GM18858 (cell line): ENCODE measurements at regions not wholly inside any gene's neighbourhood (a gene's known extent, or its start where the extent isn't known, plus 50 kb on each side); places are given as distances from the start of the nearest gene placed in this dataset.
"Not testable (repeated sequence)": the region's sequence is repeated elsewhere in the genome, so short reads cannot be mapped to it uniquely, and the experiment has no call there.

Experiments used
- ATAC-seq: cut with Tn5 transposase; IDR thresholded peaks from one replicate; pipeline ENCODE4 v1.9.1; 2021; ENCODE audit not compliant: unreplicated experiment

DNA sequence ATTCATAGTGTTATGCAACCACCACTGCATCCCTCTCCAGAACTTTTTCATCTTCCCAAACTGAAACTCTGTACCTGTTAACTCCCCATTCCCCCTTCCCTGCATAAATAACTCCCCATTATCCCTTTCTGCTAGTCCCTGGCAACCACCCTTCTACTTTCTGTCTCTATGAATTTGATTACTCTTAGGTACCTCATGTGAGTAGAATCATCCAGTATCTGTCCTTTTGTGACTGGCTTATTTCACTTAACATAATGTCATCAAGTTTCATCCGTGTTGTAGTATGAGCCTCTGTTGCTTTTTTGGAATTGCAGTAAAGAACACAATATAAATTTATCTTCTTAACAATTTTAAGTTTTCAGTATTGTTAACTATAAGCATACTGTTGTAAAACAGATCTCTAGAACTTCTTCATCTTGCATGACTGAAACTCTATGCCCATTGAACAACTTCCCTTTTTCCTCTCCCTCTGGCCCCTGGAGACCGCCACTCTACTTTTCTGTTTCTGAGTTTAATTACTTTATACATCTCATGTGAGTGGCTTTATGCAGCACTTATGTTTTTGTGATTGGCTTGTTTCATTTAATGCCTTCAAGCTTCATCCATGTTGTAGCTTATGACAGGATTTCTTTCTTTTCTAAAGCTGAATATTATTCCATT is 87.3 kb upstream of the ABCC4 start:
- peak; percentile 44 for ATAC-seq

DNA sequence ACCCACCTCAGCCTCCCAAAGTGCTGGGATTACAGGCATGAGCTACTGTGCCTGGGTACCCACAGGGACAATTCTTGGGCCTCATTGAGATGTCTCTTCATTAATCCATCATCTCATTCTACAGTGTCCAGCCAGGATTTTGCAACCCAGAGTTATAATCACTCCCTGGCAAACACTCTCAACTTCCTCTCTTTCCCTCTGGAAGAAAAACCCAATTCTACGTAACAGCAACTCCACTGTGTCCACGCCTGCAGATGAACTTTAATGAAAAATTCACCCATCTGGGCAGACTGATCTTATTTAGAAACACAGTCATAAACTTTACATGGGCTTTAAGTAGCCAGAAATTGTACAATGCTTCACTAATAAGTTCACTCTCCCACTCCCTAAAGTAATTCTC is 90.1 kb upstream of the ABCC4 start:
- ATAC-seq: no peak

DNA sequence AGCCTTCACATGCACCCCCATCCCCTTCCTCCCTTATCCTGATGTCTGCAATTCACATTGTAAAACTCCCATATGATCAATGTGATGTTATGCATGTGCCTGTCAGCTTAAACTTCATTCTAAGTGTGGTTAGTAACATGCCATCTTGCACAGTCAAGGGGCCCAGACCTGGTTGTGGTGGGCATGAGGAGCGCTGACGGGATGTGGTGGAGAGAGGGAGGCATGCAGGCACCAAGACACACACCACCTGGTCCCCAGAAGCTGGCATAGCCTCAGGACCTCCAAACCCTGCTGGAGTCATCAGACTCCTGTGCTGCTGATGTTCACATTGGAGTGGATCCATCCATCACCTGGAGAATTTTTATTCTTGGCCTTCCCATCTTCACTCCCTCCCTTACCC is 90.5 kb upstream of the ABCC4 start:
- ATAC-seq: no peak

- no peak for ATAC-seq
These were observed 91.3 kb upstream of the ABCC4 start for GRCh38 chr13:95392597-95392996.

DNA sequence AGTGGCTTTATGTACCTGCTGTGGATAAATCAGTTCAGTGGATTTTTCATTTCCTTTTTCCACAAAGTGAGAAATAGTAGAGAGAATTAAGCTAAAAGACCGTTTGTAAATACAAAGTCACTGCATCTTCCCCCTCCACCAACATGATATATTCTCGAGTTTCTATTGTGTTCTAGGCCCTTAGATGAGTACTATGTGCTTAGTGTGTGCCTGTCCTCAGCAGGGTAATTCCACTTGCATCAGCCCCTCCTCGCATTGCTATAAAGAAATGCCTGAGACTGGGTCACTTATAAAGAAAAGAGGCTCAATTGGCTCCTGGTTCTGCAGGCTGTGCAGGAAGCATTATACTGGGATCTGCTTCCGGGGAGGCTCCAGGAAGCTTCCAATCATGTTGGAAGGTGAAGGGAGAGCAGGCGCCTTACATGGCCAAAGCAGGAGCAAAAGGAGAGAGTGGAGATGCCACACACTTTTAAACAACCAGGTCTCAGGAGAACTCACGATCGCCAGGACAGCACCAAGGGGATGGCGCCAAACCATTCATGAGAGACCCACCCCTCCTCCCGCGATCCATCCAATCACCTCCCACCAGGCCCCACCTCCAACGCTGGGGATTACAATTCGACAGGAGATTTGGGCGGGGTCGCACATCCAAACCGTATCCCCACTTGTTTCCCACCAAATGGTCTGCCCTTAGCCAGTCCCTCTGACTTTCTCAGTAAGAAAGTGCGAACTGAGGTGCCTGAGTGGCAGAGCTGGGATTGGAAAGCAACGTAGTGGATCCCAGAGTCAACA is 102.3 kb upstream of the ABCC4 start:
- ATAC-seq: no peak

GRCh38 chr13:95404141-95404882 is 103.1 kb upstream of the ABCC4 start:
- ATAC-seq: peak; percentile 82

DNA sequence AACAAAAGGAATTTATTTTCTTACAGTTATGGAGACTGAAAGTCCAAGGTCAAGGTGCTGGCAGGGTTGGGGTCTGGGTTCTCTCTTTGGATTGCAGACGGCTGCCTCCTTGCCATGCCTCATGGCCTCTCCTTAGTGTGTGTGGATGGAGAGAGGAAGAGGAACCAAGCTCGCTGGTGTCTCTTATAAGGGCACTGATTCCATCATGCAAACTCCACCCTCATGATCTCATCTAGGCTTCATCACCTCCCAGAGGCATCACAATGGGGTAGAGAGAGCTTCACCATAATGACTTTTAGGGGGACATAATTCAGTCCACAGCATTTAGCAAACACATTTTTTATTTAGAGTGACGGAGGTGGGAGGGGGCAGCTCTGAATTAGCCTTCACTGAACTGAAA is 104.9 kb upstream of the ABCC4 start:
- ATAC-seq: no peak

GRCh38 chr13:95411428-95412040 is 110.3 kb upstream of the ABCC4 start:
- ATAC-seq: no peak

DNA sequence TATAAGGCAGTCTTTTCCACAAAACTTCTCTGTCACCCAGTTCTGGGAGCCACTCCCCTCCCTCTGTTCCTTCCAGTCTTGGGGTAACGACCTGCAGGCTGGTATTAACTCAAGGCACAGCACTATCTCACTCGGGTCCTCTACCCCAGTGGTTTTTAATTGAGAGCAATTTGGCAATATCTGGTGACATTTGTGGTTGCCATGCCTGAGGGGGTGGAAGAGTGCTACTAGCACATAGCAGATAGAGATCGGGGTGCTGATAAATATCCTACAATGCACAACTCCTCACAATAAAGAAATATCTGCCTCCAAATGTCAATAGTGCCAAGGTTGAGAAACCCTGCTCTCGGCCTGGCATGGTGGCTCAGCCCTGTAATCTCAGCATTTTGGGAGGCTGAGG is 117.7 kb upstream of the ABCC4 start:
- no peak for ATAC-seq

GRCh38 chr13:95420501-95420900 is 119.2 kb upstream of the ABCC4 start:
- peak; percentile 68 for ATAC-seq

GRCh38 chr13:95426631-95427030 is 125.4 kb upstream of the ABCC4 start:
- no peak for ATAC-seq

DNA sequence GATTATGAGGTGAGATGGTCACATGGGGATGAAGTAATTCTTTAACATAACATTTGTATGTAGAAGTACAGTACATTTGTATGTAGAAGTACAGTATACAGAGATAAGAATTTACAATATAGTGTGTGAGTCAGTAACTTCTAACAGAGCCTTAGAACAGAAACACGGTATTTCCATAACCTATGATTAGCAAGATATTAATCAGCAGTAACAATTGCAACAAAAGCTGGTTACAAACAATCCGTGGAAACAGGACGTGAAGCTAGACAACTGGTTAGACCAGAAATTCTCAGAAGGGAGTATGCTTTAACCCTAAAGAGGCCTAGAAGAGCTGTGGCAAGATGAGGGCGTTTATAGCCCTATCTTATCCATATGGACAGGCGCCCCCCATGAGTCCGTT is 122.0 kb upstream of the CLDN10 start:
- not testable (repeated sequence) for ATAC-seq

DNA sequence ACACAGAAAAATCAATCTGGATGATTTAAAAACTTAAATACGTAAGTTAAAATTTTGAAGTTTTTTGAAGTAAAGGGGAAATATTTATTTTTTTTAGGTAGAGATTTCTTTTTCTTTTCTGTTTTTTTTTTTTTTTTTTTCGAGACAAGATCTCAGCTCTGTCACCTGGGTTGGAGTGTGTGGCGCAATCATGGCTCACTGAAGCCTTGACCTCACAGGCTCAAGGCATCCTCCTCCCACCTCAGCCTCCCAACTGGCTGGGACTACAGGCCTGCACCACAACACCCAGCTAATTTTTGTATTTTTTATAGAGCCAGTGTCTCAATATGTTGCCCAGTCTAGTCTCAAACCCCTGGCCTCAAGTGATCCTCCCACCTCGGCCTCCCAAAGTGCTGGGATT is 120.4 kb upstream of the CLDN10 start:
- no peak for ATAC-seq

DNA sequence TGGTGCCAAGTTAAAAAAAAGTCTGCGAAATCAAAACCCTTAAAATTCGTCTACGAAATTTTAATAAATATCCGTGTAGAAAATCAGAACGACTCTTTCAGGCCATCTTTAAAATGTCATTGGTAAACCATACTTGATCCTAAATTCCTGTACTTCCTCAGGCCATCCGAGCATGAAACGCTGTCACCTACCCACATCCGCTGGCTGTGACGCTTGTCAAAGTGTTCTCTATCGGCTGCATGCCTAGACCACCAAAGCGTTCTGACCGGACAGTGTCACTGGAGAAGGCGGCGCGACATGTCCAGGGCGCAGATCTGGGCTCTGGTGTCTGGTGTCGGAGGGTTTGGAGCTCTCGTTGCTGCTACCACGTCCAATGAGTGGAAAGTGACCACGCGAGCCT is 119.0 kb upstream of the CLDN10 start:
- no peak for ATAC-seq

DNA sequence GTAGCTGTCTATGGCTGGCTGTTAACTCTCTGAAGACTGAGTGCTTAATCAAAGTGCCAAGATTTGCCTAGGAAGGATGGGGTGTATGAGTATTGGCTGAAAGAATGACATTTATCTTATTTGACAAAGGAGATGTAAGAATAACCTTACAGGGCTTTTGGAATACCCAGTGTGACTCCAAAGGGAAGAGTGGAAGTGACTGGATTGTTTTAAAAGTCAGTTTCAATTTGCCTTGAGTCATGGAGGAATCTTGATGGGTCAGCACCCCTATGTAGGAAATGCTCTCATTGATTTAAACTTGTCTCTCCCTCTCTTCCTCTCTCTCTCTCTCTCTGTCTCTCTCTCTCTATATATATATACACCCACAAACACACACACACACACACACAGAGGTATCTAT is 118.4 kb upstream of the CLDN10 start:
- ATAC-seq: no peak

GRCh38 chr13:95437561-95437960 is 115.0 kb upstream of the CLDN10 start:
- ATAC-seq: no peak

DNA sequence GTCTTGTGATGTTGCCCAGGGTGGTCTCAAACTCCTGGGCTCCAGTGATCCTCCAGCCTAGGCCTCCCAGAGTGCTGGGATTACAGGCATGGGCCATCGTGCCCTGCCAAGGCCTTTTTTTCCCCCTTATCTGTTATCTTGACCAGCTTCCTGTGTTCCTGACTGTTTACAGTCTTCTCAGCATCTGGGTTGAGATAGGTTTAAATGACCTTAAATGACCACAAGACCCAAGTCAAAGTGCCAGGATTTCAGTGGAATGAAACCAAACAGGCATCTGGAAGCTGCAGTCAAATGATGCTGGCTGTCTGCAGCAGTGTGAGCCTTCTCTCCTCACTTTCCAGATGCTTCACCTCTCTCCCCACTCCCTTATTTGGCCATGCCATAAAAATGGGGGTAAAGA is 114.2 kb upstream of the CLDN10 start:
- ATAC-seq: no peak

DNA sequence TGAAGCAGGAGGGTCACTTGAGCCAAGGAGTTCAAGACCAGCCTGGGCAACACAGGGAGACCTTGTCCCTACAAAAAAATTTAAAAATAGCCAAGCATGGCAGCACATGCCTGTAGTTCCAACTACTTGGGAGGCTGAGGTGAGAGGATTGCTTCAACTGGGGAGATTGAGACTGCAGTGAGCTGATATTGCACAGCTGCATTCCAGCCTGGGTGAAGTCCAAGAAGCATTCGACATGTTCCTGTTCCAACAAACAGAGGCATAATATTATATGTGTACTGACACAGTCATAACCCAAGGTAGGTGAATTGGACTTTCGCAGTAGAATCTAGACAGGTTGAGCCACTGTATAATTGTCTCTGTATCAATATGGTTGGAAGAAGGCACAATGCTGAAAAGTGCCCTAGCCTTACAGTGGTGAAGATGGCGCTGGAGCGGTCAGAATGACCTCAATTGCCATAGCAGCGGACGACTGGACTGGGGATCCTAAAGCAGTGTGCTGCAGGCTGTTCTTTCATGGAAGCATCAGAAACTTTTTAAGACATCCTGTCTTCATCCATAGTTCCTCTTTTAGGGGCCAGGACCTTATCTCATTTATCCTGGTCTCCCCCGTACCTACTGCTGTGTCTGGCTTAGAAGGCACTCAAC is 112.0 kb upstream of the CLDN10 start:
- no peak for ATAC-seq

DNA sequence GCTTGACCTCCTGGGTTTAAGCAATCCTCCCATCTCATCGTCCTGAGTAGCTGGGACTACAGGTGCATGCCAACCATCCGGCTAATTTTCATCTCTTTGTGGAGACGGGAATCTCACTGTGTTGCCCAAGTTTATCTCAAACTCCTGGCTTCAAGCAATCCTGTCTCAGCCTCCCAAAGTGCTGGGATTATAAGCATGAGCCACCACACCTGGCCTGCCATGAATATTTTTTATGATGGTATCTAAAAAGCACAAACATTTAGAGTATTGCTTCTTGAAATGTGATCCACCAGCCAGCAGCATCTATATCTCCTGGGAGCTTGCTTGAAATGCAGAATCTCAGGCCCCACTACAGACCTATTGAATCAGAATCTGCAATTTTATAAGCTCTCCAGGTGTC is 111.2 kb upstream of the CLDN10 start:
- no peak for ATAC-seq

DNA sequence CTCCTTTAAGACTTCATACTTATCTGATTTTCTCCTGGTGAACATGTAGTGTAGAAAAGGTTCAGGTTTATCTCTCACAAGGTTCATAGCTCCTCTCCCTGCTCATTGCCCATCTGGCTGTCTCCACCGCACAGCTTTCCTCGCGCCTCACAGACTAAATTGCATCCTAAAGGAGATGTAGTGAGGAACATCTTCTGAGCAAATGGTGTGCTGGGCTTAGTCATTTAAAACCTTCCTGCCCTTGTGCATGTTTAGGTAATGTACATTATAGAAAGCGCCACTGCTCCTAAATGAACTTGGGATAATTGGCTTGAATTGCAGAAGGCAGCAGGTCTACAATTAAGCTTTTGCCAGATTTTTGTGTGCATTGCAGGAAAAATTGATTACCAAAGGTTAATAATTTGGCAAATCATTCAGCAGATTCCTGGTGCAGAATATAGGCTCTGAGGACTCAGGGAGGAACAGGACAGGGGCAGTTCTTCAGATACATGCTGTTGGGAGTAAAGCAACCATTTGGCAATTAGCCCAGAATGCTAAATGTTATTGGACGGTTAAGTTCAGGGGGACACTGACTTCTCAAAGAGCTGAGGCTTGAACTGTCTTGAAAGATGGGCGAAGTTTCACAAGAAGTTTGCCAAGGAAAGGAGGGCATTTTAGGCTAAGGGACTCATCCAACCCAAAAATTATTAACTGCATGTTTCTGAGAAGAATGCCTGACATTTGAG is 108.4 kb upstream of the CLDN10 start:
- no peak for ATAC-seq
